ENCODE measurements at regions not wholly inside any gene's neighbourhood (a gene's known extent, or its start where the extent isn't known, plus 50 kb on each side); places are given as distances from the start of the nearest gene placed in this dataset.
"Not testable (repeated sequence)": the region's sequence is repeated elsewhere in the genome, so short reads cannot be mapped to it uniquely, and the experiment has no call there.

GRCh38 chr6:75031102-75031501 lies 174.8 kb downstream of the COL12A1 start:
- DNase-seq (ENCODE audit: low read depth in 1 of 2, low spot score in 1 of 2); in situ Hi-C loops (cut with HindIII; ENCODE audit: low pct_unique_long_range_greater_than_20kb, low sequenced_read_pairs): not testable (repeated sequence)

- DNase-seq (ENCODE audit: low read depth in 1 of 2, low spot score in 1 of 2), result no peak
- in situ Hi-C loops (cut with HindIII; ENCODE audit: low pct_unique_long_range_greater_than_20kb, low sequenced_read_pairs), result no loop called here
- no peak for TF ChIP-seq JUND (IDR thresholded peaks at IDR 0.05; ENCODE audit: low read depth)
Observed at GRCh38 chr6:75029333-75029732, 176.5 kb downstream of the COL12A1 start.

- in situ Hi-C loops (cut with HindIII; ENCODE audit: low pct_unique_long_range_greater_than_20kb, low sequenced_read_pairs), result no loop called here
- DNase-seq (ENCODE audit: low read depth in 1 of 2, low spot score in 1 of 2), result no peak
- TF ChIP-seq JUND (IDR thresholded peaks at IDR 0.05; ENCODE audit: low read depth), result no peak
Observed at GRCh38 chr6:75025371-75025770, 180.5 kb downstream of the COL12A1 start.

- DNase-seq (ENCODE audit: low read depth in 1 of 2, low spot score in 1 of 2), result no peak
- in situ Hi-C loops (cut with HindIII; ENCODE audit: low pct_unique_long_range_greater_than_20kb, low sequenced_read_pairs), result no loop called here
- no peak for TF ChIP-seq JUND (IDR thresholded peaks at IDR 0.05; ENCODE audit: low read depth)
Observed at GRCh38 chr6:75024828-75025227, 181.0 kb downstream of the COL12A1 start.

GRCh38 chr6:75023634-75024033 lies 182.2 kb downstream of the COL12A1 start:
- TF ChIP-seq JUND (IDR thresholded peaks at IDR 0.05; ENCODE audit: low read depth), result no peak
- DNase-seq (ENCODE audit: low read depth in 1 of 2, low spot score in 1 of 2), result no peak
- in situ Hi-C loops (cut with HindIII; ENCODE audit: low pct_unique_long_range_greater_than_20kb, low sequenced_read_pairs), result no loop called here

GRCh38 chr6:75020971-75021370 lies 184.9 kb downstream of the COL12A1 start:
- in situ Hi-C loops (cut with HindIII; ENCODE audit: low pct_unique_long_range_greater_than_20kb, low sequenced_read_pairs), result no loop called here
- no peak for TF ChIP-seq JUND (IDR thresholded peaks at IDR 0.05; ENCODE audit: low read depth)
- no peak for DNase-seq (ENCODE audit: low read depth in 1 of 2, low spot score in 1 of 2)

GRCh38 chr6:75020376-75020775 lies 185.5 kb downstream of the COL12A1 start:
- no peak for TF ChIP-seq JUND (IDR thresholded peaks at IDR 0.05; ENCODE audit: low read depth)
- in situ Hi-C loops (cut with HindIII; ENCODE audit: low pct_unique_long_range_greater_than_20kb, low sequenced_read_pairs), result no loop called here
- DNase-seq (ENCODE audit: low read depth in 1 of 2, low spot score in 1 of 2), result no peak

- no peak for TF ChIP-seq JUND (IDR thresholded peaks at IDR 0.05; ENCODE audit: low read depth)
- in situ Hi-C loops (cut with HindIII; ENCODE audit: low pct_unique_long_range_greater_than_20kb, low sequenced_read_pairs), result no loop called here
- peak in 1 of 2 experiments; percentile 1 for DNase-seq (ENCODE audit: low read depth in 1 of 2, low spot score in 1 of 2)
Observed at GRCh38 chr6:75012018-75012417, 193.8 kb downstream of the COL12A1 start.

GRCh38 chr6:75003984-75004383 lies 201.9 kb downstream of the COL12A1 start:
- in situ Hi-C loops (cut with HindIII; ENCODE audit: low pct_unique_long_range_greater_than_20kb, low sequenced_read_pairs); DNase-seq (ENCODE audit: low read depth in 1 of 2, low spot score in 1 of 2): not testable (repeated sequence)

GRCh38 chr6:74997646-74998045 lies 208.2 kb downstream of the COL12A1 start:
- no peak for TF ChIP-seq JUND (IDR thresholded peaks at IDR 0.05; ENCODE audit: low read depth)
- in situ Hi-C loops (cut with HindIII; ENCODE audit: low pct_unique_long_range_greater_than_20kb, low sequenced_read_pairs), result no loop called here
- no peak for DNase-seq (ENCODE audit: low read depth in 1 of 2, low spot score in 1 of 2)

GRCh38 chr6:74993136-74993535 lies 212.7 kb downstream of the COL12A1 start:
- in situ Hi-C loops (cut with HindIII; ENCODE audit: low pct_unique_long_range_greater_than_20kb, low sequenced_read_pairs), result no loop called here
- TF ChIP-seq JUND (IDR thresholded peaks at IDR 0.05; ENCODE audit: low read depth), result no peak
- DNase-seq (ENCODE audit: low read depth in 1 of 2, low spot score in 1 of 2), result no peak

- DNase-seq (ENCODE audit: low read depth in 1 of 2, low spot score in 1 of 2), result no peak
- in situ Hi-C loops (cut with HindIII; ENCODE audit: low pct_unique_long_range_greater_than_20kb, low sequenced_read_pairs), result no loop called here
- no peak for TF ChIP-seq JUND (IDR thresholded peaks at IDR 0.05; ENCODE audit: low read depth)
Observed at GRCh38 chr6:74991573-74992332, 214.1 kb downstream of the COL12A1 start.

GRCh38 chr6:74979065-74979766 lies 226.6 kb downstream of the COL12A1 start:
- no peak for TF ChIP-seq JUND (IDR thresholded peaks at IDR 0.05; ENCODE audit: low read depth)
- in situ Hi-C loops (cut with HindIII; ENCODE audit: low pct_unique_long_range_greater_than_20kb, low sequenced_read_pairs), result no loop called here
- DNase-seq (ENCODE audit: low read depth in 1 of 2, low spot score in 1 of 2), result no peak
